WTC11 (cell line): ENCODE measurements at regions not wholly inside any gene's neighbourhood (a gene's known extent, or its start where the extent isn't known, plus 50 kb on each side); places are given as distances from the start of the nearest gene placed in this dataset.

Experiments used
- ATAC-seq: fragments of 200-7000 bp; cut with Tn5 transposase; 2 replicates; pipeline ENCODE4 v1.10.0; 2021; ENCODE audit warnings: mild to moderate bottlenecking, moderate library complexity
- CTCF ChIA-PET: fragments of 300-600 bp; sonication (Branson Sonifier 250); formaldehyde crosslinking; loops from one replicate; lab custom pipeline; 2021; ENCODE audit warnings: antibody characterized with exemption; lab: Charles Lee
- POLR2A ChIA-PET: fragments of 350-600 bp; sonication (Branson Sonifier 250); formaldehyde crosslinking; loops from one replicate; lab custom pipeline; 2021; ENCODE audit warnings: antibody characterized with exemption; lab: Charles Lee
- DNase-seq: peaks from one replicate; pipeline ENCODE4 v3.0.0; 2021; ENCODE audit warnings: low spot score
- H3K27ac Mint-ChIP-seq: 2 replicates; pipeline ENCODE4 v1.8.0; 2021; ENCODE audit warnings: mixed read lengths
- H3K27me3 Mint-ChIP-seq: 2 replicates; pipeline ENCODE4 v1.8.0; 2021; ENCODE audit warnings: low read depth, mild to moderate bottlenecking, moderate library complexity, mixed read lengths
- H3K36me3 Mint-ChIP-seq: 2 replicates; pipeline ENCODE4 v1.8.0; 2021; ENCODE audit warnings: mixed read lengths
- H3K4me1 Mint-ChIP-seq: 2 replicates; pipeline ENCODE4 v1.8.0; 2022; ENCODE audit warnings: mixed read lengths
- H3K4me3 Mint-ChIP-seq: 2 replicates; pipeline ENCODE4 v1.8.0; 2021; ENCODE audit warnings: mild to moderate bottlenecking, moderate library complexity, mixed read lengths
- H3K9me3 Mint-ChIP-seq: 2 replicates; pipeline ENCODE4 v1.8.0; 2021; ENCODE audit warnings: mixed read lengths
- FOXJ3 ChIP-seq: sonication (generic); formaldehyde crosslinking; IDR thresholded peaks from 2 replicates; pipeline ENCODE4 v1.9.0; 2021; ENCODE audit warnings: missing genetic modification reagents, mild to moderate bottlenecking, borderline replicate concordance
- FOXK1 ChIP-seq: sonication (generic); formaldehyde crosslinking; IDR thresholded peaks from 2 replicates; pipeline ENCODE4 v1.8.0; 2022; ENCODE audit warnings: mild to moderate bottlenecking, moderate library complexity, missing genetic modification reagents
- HMGA2 ChIP-seq: fragments of 250-450 bp; sonication (Bioruptor Pico); IDR thresholded peaks from 2 replicates; pipeline ENCODE4 v1.4.0; 2021; ENCODE audit warnings: mild to moderate bottlenecking, moderate library complexity
- NFATC4 ChIP-seq: fragments of 250-450 bp; sonication (Bioruptor Pico); IDR thresholded peaks from 2 replicates; pipeline ENCODE4 v1.9.0; 2021; ENCODE audit warnings: mild to moderate bottlenecking
- NFE2L1 ChIP-seq: sonication (generic); formaldehyde crosslinking; IDR thresholded peaks from 2 replicates; pipeline ENCODE4 v1.8.1; 2023; ENCODE audit warnings: missing genetic modification reagents
- NFYB ChIP-seq: sonication (generic); formaldehyde crosslinking; conservative IDR thresholded peaks from 2 replicates; pipeline ENCODE4 v1.8.0; 2022; ENCODE audit warnings: low read depth, missing genetic modification reagents
- NR1H2 ChIP-seq: sonication (generic); formaldehyde crosslinking; IDR thresholded peaks from 2 replicates; pipeline ENCODE4 v1.9.0; 2021; ENCODE audit warnings: mild to moderate bottlenecking, moderate library complexity, missing genetic modification reagents
- NR2C2 ChIP-seq: sonication (generic); formaldehyde crosslinking; IDR thresholded peaks from 2 replicates; pipeline ENCODE4 v1.8.0; 2022; ENCODE audit warnings: mild to moderate bottlenecking, missing genetic modification reagents
- RELA ChIP-seq: sonication (generic); formaldehyde crosslinking; IDR thresholded peaks from 2 replicates; pipeline ENCODE4 v1.8.1; 2022; ENCODE audit warnings: missing genetic modification reagents, mild to moderate bottlenecking, borderline replicate concordance
- SP1 ChIP-seq: sonication (generic); formaldehyde crosslinking; conservative IDR thresholded peaks from 2 replicates; pipeline ENCODE4 v1.8.1; 2022; ENCODE audit warnings: missing genetic modification reagents
- TEAD1 ChIP-seq: sonication (generic); formaldehyde crosslinking; IDR thresholded peaks from 2 replicates; pipeline ENCODE4 v1.8.0; 2022; ENCODE audit warnings: mild to moderate bottlenecking, missing genetic modification reagents
- TP53 ChIP-seq: sonication (generic); formaldehyde crosslinking; IDR thresholded peaks from 2 replicates; pipeline ENCODE4 v1.8.1; 2023; ENCODE audit warnings: mild to moderate bottlenecking, missing genetic modification reagents
- ZNF121 ChIP-seq: sonication (generic); formaldehyde crosslinking; IDR thresholded peaks from 2 replicates; pipeline ENCODE4 v1.8.0; 2023; ENCODE audit warnings: missing genetic modification reagents
- ZNF232 ChIP-seq: sonication (generic); formaldehyde crosslinking; IDR thresholded peaks from 2 replicates; pipeline ENCODE4 v1.8.0; 2022; ENCODE audit warnings: mild to moderate bottlenecking, missing genetic modification reagents
- ZNF317 ChIP-seq: sonication (generic); formaldehyde crosslinking; IDR thresholded peaks from 2 replicates; pipeline ENCODE4 v1.8.1; 2023; ENCODE audit warnings: low read depth, mild to moderate bottlenecking, moderate library complexity, missing genetic modification reagents, borderline replicate concordance
- ZNF396 ChIP-seq: fragments of 250-450 bp; sonication (Bioruptor Pico); IDR thresholded peaks from 2 replicates; pipeline ENCODE4 v1.8.0; 2021; ENCODE audit warnings: mild to moderate bottlenecking, moderate library complexity, borderline replicate concordance
- TF ChIP-seq, protein P1 (sequence below): fragments of 250-450 bp; sonication (Bioruptor Pico); conservative IDR thresholded peaks from 2 replicates; pipeline ENCODE4 v1.9.0; 2021; ENCODE audit warnings: mild to moderate bottlenecking
- TF ChIP-seq, protein P2 (sequence below): sonication (generic); formaldehyde crosslinking; IDR thresholded peaks from 2 replicates; pipeline ENCODE4 v1.8.1; 2023; ENCODE audit warnings: mild to moderate bottlenecking, missing genetic modification reagents, borderline replicate concordance
- TF ChIP-seq, protein P3 (sequence below): sonication (generic); formaldehyde crosslinking; IDR thresholded peaks from 2 replicates; pipeline ENCODE4 v1.8.0; 2022; ENCODE audit warnings: mild to moderate bottlenecking, missing genetic modification reagents
- TF ChIP-seq, protein P4 (sequence below): sonication (generic); formaldehyde crosslinking; IDR thresholded peaks from 2 replicates; pipeline ENCODE4 v1.8.1; 2023; ENCODE audit warnings: mild to moderate bottlenecking, missing genetic modification reagents
- TF ChIP-seq, protein P5 (sequence below): fragments of 250-450 bp; sonication (Bioruptor Pico); IDR thresholded peaks from 2 replicates; pipeline ENCODE4 v1.9.0; 2021; ENCODE audit warnings: mild to moderate bottlenecking, borderline replicate concordance
- TF ChIP-seq, protein P6 (sequence below): fragments of 250-450 bp; sonication (Bioruptor Pico); IDR thresholded peaks from 2 replicates; pipeline ENCODE4 v2.1.2; 2022; ENCODE audit warnings: mild to moderate bottlenecking, moderate library complexity

DNA sequence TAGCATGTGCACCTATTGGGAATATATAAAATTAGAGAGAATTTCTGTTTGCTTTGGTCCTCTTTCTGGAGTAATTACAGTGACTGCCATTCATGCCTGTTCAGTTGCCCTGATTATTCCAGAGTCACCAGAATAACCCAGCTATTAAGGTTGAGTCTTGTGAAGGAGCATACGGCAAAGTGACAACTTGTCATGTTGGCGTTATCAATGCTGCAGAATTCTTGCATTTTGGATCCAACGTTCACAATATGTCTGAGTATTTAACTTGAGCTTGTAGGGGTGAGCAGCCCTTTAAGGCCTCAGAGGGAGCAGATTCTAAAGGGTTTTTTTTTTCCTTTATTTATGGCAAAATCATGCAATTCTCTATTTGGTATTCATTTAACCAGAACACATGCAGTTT is 419.4 kb upstream of the MGMT start:
- H3K4me1 Mint-ChIP-seq, result peaks cover 7% of the 10 kb centered on the region
- H3K9me3 Mint-ChIP-seq, result peaks cover 2% of the 10 kb centered on the region
- ChIA-PET CTCF (no interaction called here), POLR2A (no interaction called here)
- DNase-seq (no peak), ATAC-seq (no peak)
- no peaks in the 10 kb centered on the region; the same call in 1 of the 2 replicates for H3K27me3 Mint-ChIP-seq
- H3K36me3 Mint-ChIP-seq, result no peaks in the 10 kb centered on the region
- H3K27ac Mint-ChIP-seq, result no peak overlapping the region
- no peak for TF ChIP-seq FOXJ3 (CRISPR knock-in tag)
- TF ChIP-seq TP53 (CRISPR knock-in tag), result no peak
- no peak for TF ChIP-seq NFATC4 (CRISPR knock-in tag)
- TF ChIP-seq, protein P1, sequence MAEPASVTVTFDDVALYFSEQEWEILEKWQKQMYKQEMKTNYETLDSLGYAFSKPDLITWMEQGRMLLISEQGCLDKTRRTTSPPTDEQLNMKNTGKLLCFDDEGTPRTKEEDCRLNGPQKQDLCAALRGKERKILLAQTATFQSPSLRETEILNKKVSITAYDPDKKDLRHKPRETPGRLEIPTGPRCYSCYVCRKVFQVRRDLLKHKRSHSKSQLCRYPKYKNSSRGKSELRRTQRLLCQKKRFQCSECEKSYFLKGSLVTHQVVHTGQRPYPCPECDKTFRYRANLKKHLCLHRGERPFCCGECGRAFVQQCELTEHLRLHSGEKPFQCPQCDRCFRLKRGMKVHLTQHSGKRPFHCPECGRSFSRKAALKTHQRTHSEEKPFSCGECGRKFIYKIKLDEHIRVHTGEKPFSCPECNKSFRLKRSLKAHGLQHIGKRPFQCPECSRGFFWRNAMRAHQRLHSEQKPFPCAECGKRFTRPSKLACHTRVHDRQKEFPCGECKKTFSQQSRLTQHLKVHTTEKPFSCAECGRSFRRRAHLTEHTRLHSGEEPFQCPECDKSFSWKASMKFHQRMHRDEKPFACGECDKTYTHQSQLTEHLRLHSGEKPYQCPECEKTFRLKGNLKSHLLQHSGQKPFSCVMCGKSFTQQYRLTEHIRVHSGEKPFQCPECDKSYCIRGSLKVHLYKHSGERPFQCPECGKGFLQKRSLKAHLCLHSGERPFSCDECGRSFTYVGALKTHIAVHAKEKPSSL (CRISPR knock-in tag), result no peak
- TF ChIP-seq NR1H2 (CRISPR knock-in tag), result no peak
- TF ChIP-seq NFE2L1, result no peak
- TF ChIP-seq, protein P2, sequence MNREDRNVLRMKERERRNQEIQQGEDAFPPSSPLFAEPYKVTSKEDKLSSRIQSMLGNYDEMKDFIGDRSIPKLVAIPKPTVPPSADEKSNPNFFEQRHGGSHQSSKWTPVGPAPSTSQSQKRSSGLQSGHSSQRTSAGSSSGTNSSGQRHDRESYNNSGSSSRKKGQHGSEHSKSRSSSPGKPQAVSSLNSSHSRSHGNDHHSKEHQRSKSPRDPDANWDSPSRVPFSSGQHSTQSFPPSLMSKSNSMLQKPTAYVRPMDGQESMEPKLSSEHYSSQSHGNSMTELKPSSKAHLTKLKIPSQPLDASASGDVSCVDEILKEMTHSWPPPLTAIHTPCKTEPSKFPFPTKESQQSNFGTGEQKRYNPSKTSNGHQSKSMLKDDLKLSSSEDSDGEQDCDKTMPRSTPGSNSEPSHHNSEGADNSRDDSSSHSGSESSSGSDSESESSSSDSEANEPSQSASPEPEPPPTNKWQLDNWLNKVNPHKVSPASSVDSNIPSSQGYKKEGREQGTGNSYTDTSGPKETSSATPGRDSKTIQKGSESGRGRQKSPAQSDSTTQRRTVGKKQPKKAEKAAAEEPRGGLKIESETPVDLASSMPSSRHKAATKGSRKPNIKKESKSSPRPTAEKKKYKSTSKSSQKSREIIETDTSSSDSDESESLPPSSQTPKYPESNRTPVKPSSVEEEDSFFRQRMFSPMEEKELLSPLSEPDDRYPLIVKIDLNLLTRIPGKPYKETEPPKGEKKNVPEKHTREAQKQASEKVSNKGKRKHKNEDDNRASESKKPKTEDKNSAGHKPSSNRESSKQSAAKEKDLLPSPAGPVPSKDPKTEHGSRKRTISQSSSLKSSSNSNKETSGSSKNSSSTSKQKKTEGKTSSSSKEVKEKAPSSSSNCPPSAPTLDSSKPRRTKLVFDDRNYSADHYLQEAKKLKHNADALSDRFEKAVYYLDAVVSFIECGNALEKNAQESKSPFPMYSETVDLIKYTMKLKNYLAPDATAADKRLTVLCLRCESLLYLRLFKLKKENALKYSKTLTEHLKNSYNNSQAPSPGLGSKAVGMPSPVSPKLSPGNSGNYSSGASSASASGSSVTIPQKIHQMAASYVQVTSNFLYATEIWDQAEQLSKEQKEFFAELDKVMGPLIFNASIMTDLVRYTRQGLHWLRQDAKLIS (CRISPR knock-in tag), result no peak
- TF ChIP-seq, protein P3, sequence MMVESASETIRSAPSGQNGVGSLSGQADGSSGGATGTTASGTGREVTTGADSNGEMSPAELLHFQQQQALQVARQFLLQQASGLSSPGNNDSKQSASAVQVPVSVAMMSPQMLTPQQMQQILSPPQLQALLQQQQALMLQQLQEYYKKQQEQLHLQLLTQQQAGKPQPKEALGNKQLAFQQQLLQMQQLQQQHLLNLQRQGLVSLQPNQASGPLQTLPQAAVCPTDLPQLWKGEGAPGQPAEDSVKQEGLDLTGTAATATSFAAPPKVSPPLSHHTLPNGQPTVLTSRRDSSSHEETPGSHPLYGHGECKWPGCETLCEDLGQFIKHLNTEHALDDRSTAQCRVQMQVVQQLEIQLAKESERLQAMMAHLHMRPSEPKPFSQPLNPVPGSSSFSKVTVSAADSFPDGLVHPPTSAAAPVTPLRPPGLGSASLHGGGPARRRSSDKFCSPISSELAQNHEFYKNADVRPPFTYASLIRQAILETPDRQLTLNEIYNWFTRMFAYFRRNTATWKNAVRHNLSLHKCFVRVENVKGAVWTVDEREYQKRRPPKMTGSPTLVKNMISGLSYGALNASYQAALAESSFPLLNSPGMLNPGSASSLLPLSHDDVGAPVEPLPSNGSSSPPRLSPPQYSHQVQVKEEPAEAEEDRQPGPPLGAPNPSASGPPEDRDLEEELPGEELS, result no peak
- no peak for TF ChIP-seq FOXK1 (CRISPR knock-in tag)
- TF ChIP-seq, protein P4, sequence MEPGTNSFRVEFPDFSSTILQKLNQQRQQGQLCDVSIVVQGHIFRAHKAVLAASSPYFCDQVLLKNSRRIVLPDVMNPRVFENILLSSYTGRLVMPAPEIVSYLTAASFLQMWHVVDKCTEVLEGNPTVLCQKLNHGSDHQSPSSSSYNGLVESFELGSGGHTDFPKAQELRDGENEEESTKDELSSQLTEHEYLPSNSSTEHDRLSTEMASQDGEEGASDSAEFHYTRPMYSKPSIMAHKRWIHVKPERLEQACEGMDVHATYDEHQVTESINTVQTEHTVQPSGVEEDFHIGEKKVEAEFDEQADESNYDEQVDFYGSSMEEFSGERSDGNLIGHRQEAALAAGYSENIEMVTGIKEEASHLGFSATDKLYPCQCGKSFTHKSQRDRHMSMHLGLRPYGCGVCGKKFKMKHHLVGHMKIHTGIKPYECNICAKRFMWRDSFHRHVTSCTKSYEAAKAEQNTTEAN (CRISPR knock-in tag), result no peak
- no peak for TF ChIP-seq TEAD1 (CRISPR knock-in tag)
- TF ChIP-seq HMGA2 (CRISPR knock-in tag), result no peak
- TF ChIP-seq ZNF396 (CRISPR knock-in tag), result no peak
- no peak overlapping the region for H3K4me3 Mint-ChIP-seq

DNA sequence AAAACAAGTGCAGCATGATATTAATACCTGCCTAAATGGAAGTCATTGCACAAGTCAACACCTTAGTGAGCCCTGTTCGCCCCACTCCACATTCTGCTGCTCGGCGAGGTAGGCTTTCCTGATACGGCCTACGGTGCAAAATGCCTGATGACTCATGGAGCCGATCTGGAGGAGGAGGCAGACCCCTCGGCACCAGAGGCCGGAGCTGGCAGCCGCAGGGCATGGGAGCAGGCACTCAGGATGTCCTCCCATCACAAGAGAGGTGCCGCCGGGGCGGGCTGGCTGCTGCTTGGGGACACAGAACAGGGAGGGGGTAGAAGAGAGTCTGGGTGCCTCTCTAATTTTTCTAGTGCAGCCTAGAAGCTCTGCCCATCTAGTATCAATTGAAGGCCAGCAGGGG is 418.5 kb upstream of the MGMT start:
- H3K27ac Mint-ChIP-seq, result no peak overlapping the region
- no peak for TF ChIP-seq NFYB (CRISPR knock-in tag)
- TF ChIP-seq TEAD1 (CRISPR knock-in tag), result no peak
- TF ChIP-seq FOXK1 (CRISPR knock-in tag), result no peak
- no peak for TF ChIP-seq SP1 (CRISPR knock-in tag)
- no peak for TF ChIP-seq ZNF317 (CRISPR knock-in tag)
- TF ChIP-seq, protein P5, sequence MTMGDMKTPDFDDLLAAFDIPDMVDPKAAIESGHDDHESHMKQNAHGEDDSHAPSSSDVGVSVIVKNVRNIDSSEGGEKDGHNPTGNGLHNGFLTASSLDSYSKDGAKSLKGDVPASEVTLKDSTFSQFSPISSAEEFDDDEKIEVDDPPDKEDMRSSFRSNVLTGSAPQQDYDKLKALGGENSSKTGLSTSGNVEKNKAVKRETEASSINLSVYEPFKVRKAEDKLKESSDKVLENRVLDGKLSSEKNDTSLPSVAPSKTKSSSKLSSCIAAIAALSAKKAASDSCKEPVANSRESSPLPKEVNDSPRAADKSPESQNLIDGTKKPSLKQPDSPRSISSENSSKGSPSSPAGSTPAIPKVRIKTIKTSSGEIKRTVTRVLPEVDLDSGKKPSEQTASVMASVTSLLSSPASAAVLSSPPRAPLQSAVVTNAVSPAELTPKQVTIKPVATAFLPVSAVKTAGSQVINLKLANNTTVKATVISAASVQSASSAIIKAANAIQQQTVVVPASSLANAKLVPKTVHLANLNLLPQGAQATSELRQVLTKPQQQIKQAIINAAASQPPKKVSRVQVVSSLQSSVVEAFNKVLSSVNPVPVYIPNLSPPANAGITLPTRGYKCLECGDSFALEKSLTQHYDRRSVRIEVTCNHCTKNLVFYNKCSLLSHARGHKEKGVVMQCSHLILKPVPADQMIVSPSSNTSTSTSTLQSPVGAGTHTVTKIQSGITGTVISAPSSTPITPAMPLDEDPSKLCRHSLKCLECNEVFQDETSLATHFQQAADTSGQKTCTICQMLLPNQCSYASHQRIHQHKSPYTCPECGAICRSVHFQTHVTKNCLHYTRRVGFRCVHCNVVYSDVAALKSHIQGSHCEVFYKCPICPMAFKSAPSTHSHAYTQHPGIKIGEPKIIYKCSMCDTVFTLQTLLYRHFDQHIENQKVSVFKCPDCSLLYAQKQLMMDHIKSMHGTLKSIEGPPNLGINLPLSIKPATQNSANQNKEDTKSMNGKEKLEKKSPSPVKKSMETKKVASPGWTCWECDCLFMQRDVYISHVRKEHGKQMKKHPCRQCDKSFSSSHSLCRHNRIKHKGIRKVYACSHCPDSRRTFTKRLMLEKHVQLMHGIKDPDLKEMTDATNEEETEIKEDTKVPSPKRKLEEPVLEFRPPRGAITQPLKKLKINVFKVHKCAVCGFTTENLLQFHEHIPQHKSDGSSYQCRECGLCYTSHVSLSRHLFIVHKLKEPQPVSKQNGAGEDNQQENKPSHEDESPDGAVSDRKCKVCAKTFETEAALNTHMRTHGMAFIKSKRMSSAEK, result no peak
- no peak for TF ChIP-seq RELA (CRISPR knock-in tag)
- no peak for TF ChIP-seq NR2C2 (CRISPR knock-in tag)
- TF ChIP-seq ZNF121, result no peak
- TF ChIP-seq ZNF232 (CRISPR knock-in tag), result no peak
- TF ChIP-seq, protein P6, sequence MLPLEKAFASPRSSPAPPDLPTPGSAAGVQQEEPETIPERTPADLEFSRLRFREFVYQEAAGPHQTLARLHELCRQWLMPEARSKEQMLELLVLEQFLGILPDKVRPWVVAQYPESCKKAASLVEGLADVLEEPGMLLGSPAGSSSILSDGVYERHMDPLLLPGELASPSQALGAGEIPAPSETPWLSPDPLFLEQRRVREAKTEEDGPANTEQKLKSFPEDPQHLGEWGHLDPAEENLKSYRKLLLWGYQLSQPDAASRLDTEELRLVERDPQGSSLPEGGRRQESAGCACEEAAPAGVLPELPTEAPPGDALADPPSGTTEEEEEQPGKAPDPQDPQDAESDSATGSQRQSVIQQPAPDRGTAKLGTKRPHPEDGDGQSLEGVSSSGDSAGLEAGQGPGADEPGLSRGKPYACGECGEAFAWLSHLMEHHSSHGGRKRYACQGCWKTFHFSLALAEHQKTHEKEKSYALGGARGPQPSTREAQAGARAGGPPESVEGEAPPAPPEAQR (CRISPR knock-in tag), result no peak

More for the DNA sequence above, 418.5 kb upstream of the MGMT start:
- DNase-seq (no peak), ATAC-seq (no peak)
- H3K9me3 Mint-ChIP-seq, result peaks cover 3% of the 10 kb centered on the region
- ChIA-PET CTCF (no interaction called here), POLR2A (no interaction called here)
- no peaks in the 10 kb centered on the region for H3K36me3 Mint-ChIP-seq
- peaks cover 4% of the 10 kb centered on the region for H3K4me1 Mint-ChIP-seq
- no peak overlapping the region for H3K4me3 Mint-ChIP-seq
- no peaks in the 10 kb centered on the region; the same call in 1 of the 2 replicates for H3K27me3 Mint-ChIP-seq
